Fibroblast of the aortic adventitia (primary cell): ENCODE measurements at regions not wholly inside any gene's neighbourhood (a gene's known extent, or its start where the extent isn't known, plus 50 kb on each side); places are given as distances from the start of the nearest gene placed in this dataset.
"Not testable (repeated sequence)": the region's sequence is repeated elsewhere in the genome, so short reads cannot be mapped to it uniquely, and the experiment has no call there.

Source experiments
- DNase-seq: peaks from one replicate; pipeline ENCODE4 v3.0.0-alpha.2; 2010; ENCODE audit warnings: low read depth
- H3K4me3 ChIP-seq: 2 replicates; pipeline ENCODE4 v1.5.1; 2011; ENCODE audit warnings: low read depth, mild to moderate bottlenecking, control low read depth, low read length, moderate library complexity
- CTCF ChIP-seq: IDR thresholded peaks from 2 replicates; pipeline ENCODE4 v1.5.1; 2011; ENCODE audit warnings: mild to moderate bottlenecking, low read length, control low read depth, inconsistent platforms; ENCODE audit not compliant: insufficient read depth

- no peak overlapping the region for H3K4me3 ChIP-seq
- no peak for TF ChIP-seq CTCF
- DNase-seq: no peak
Measured at GRCh38 chr7:123273185-123273584, 73.4 kb upstream of the SLC13A1 start.

DNA sequence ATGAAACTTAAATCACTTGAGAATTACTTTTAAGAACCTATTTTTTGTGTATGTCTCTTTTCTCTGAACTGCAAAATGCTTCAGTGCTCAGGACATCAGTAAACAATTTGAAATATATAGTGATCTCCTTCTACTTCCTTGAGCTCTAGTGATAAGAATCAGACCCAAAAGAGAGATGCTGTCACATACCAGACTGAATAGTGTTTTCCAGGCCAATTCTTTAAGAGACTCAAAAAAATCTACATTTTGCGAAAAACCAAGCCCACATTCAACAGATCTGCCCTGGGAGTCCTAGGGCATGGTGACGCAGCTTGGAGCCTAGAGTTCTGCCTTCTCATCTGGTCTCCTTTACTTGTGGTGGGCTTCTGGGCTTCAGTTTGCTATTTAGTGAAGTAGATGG lies 72.1 kb upstream of the SLC13A1 start:
- H3K4me3 ChIP-seq: no peak overlapping the region
- DNase-seq: no peak
- no peak for TF ChIP-seq CTCF

- peak; percentile 51 for DNase-seq
- no peak overlapping the region for H3K4me3 ChIP-seq
- no peak for TF ChIP-seq CTCF
Measured at GRCh38 chr7:123271231-123271630, 71.5 kb upstream of the SLC13A1 start.

DNA sequence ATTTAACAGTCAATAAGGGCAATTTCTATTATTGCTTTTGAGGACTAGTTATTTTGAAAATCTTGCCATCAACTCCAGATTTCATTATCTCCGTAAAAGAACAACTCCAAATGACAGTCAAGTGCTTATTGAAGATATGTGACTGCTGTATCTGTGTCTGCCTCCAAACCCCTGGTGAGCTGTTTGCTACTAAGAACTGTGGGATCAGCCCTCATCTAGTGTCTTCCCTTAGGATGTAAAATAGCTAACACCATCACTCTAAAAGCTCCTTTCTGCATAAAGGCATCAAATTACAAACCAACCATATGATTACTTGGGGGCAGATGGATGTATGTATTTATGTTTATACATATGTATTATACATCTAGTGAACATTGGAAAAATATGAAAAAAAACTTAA lies 70.8 kb upstream of the SLC13A1 start:
- DNase-seq: no peak
- no peak for TF ChIP-seq CTCF
- H3K4me3 ChIP-seq: no peak overlapping the region

- TF ChIP-seq CTCF: no peak
- DNase-seq: no peak
- H3K4me3 ChIP-seq: no peak overlapping the region
Measured at GRCh38 chr7:123265853-123266252, 66.1 kb upstream of the SLC13A1 start.

GRCh38 chr7:123264820-123265219 lies 65.1 kb upstream of the SLC13A1 start:
- not testable (repeated sequence) for DNase-seq

GRCh38 chr7:123260428-123260960 lies 60.7 kb upstream of the SLC13A1 start:
- no peak for DNase-seq
- no peak for TF ChIP-seq CTCF
- no peak overlapping the region for H3K4me3 ChIP-seq

More at GRCh38 chr7:123264820-123265219, 65.1 kb upstream of the SLC13A1 start:
- not testable (repeated sequence) for H3K4me3 ChIP-seq
